ENCODE measurements at regions not wholly inside any gene's neighbourhood (a gene's known extent, or its start where the extent isn't known, plus 50 kb on each side); places are given as distances from the start of the nearest gene placed in this dataset.

GRCh38 chr1:185600641-185601040 lies 133.6 kb upstream of the HMCN1 start:
- TF ChIP-seq, protein P1, sequence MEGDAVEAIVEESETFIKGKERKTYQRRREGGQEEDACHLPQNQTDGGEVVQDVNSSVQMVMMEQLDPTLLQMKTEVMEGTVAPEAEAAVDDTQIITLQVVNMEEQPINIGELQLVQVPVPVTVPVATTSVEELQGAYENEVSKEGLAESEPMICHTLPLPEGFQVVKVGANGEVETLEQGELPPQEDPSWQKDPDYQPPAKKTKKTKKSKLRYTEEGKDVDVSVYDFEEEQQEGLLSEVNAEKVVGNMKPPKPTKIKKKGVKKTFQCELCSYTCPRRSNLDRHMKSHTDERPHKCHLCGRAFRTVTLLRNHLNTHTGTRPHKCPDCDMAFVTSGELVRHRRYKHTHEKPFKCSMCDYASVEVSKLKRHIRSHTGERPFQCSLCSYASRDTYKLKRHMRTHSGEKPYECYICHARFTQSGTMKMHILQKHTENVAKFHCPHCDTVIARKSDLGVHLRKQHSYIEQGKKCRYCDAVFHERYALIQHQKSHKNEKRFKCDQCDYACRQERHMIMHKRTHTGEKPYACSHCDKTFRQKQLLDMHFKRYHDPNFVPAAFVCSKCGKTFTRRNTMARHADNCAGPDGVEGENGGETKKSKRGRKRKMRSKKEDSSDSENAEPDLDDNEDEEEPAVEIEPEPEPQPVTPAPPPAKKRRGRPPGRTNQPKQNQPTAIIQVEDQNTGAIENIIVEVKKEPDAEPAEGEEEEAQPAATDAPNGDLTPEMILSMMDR (IDR thresholded peaks at IDR 0.05): no peak
- no peak for TF ChIP-seq POLR2A (IDR thresholded peaks at IDR 0.05)
